SH-SY5Y (cell line): ENCODE measurements at regions not wholly inside any gene's neighbourhood (a gene's known extent, or its start where the extent isn't known, plus 50 kb on each side); places are given as distances from the start of the nearest gene placed in this dataset.

Experiments
- GATA2 ChIP-seq: IDR thresholded peaks from 2 replicates; pipeline ENCODE4 v1.6.1; 2011; ENCODE audit warnings: mild to moderate bottlenecking, low read depth, low read length
- GATA3 ChIP-seq: IDR thresholded peaks from 2 replicates; pipeline ENCODE4 v1.6.1; 2011; ENCODE audit warnings: low read depth, mild to moderate bottlenecking, low read length, moderate library complexity

- no peak for TF ChIP-seq GATA3
- no peak for TF ChIP-seq GATA2
These were observed 124.7 kb upstream of the POU2AF2 start for GRCh38 chr11:111120696-111121302.

- no peak for TF ChIP-seq GATA2
These were observed 125.4 kb upstream of the POU2AF2 start for GRCh38 chr11:111120161-111120560.

- TF ChIP-seq GATA2 (no peak), GATA3 (no peak)
These were observed 125.8 kb upstream of the POU2AF2 start for GRCh38 chr11:111119751-111120150.

- no peak for TF ChIP-seq GATA2
These were observed 129.6 kb upstream of the POU2AF2 start for GRCh38 chr11:111115890-111116289.

GRCh38 chr11:111114091-111114490, 131.4 kb upstream of the POU2AF2 start:
- no peak for TF ChIP-seq GATA3

- TF ChIP-seq GATA2 = no peak
- no peak for TF ChIP-seq GATA3
These were observed 132.9 kb upstream of the POU2AF2 start for GRCh38 chr11:111112614-111113013.

GRCh38 chr11:111107501-111107900, 138.0 kb upstream of the POU2AF2 start:
- TF ChIP-seq GATA2 (no peak), GATA3 (no peak)

GRCh38 chr11:111106641-111107040, 138.9 kb upstream of the POU2AF2 start:
- no peak for TF ChIP-seq GATA3
- TF ChIP-seq GATA2 = no peak

GRCh38 chr11:111105566-111105965, 140.0 kb upstream of the POU2AF2 start:
- no peak for TF ChIP-seq GATA3
- TF ChIP-seq GATA2 = no peak

- no peak for TF ChIP-seq GATA3
- no peak for TF ChIP-seq GATA2
These were observed 141.3 kb upstream of the POU2AF2 start for GRCh38 chr11:111104185-111104584.

GRCh38 chr11:111101881-111102280, 143.6 kb upstream of the POU2AF2 start:
- no peak for TF ChIP-seq GATA3
- TF ChIP-seq GATA2 = no peak

- TF ChIP-seq GATA3 (no peak), GATA2 (no peak)
These were observed 146.4 kb upstream of the POU2AF2 start for GRCh38 chr11:111099028-111099713.

GRCh38 chr11:111098091-111098490, 147.4 kb upstream of the POU2AF2 start:
- no peak for TF ChIP-seq GATA2
- TF ChIP-seq GATA3 = no peak

GRCh38 chr11:111097191-111097590, 148.3 kb upstream of the POU2AF2 start:
- TF ChIP-seq GATA2 = no peak
- no peak for TF ChIP-seq GATA3

GRCh38 chr11:111095327-111095726, 150.2 kb upstream of the POU2AF2 start:
- TF ChIP-seq GATA3 = no peak
- TF ChIP-seq GATA2 = no peak

GRCh38 chr11:111093061-111093460, 152.5 kb upstream of the POU2AF2 start:
- TF ChIP-seq GATA2 (no peak), GATA3 (no peak)
